ENCODE measurements at regions not wholly inside any gene's neighbourhood (a gene's known extent, or its start where the extent isn't known, plus 50 kb on each side); places are given as distances from the start of the nearest gene placed in this dataset.

GRCh38 chr15:36059596-36059995, 513.6 kb upstream of the DPH6 start:
- H3K27me3 Mint-ChIP-seq (ENCODE audit: low read depth, unreplicated experiment), result no peaks in the 10 kb centered on the region
- peaks cover under 1% of the 10 kb centered on the region for H3K9me3 Mint-ChIP-seq (ENCODE audit: unreplicated experiment)
- Histone ChIP-seq H2AFZ (ENCODE audit: low read depth, low read length) (no peak overlapping the region), H3K79me2 (ENCODE audit: insufficient read depth, low read length) (no peaks in the 10 kb centered on the region), H3K4me1 (ENCODE audit: insufficient read depth, low read length) (no peaks in the 10 kb centered on the region), H3K9ac (ENCODE audit: low read length) (no peak overlapping the region), H3K4me2 (ENCODE audit: low read length) (no peak overlapping the region), H3K36me3 (ENCODE audit: insufficient read depth, low read length) (no peaks in the 10 kb centered on the region), H3K27me3 (ENCODE audit: insufficient read depth, low read length) (no peaks in the 10 kb centered on the region), H4K20me1 (ENCODE audit: insufficient read depth, low read length) (no peaks in the 10 kb centered on the region), H3K9me3 (ENCODE audit: insufficient read depth, low read depth, low read length) (no peaks in the 10 kb centered on the region), H3K4me3 (ENCODE audit: insufficient read depth, low read depth, low read length) (no peak overlapping the region), H3K27ac (ENCODE audit: low read depth, low read length) (no peak overlapping the region)
- no peak overlapping the region for H3K27ac Mint-ChIP-seq (ENCODE audit: unreplicated experiment)
- DNase-seq (ENCODE audit: low read depth) (no peak), FAIRE-seq (no peak)
- no peak for TF ChIP-seq EZH2 (IDR thresholded peaks at IDR 0.05; ENCODE audit: insufficient read depth, low read length)
- TF ChIP-seq, protein P1, sequence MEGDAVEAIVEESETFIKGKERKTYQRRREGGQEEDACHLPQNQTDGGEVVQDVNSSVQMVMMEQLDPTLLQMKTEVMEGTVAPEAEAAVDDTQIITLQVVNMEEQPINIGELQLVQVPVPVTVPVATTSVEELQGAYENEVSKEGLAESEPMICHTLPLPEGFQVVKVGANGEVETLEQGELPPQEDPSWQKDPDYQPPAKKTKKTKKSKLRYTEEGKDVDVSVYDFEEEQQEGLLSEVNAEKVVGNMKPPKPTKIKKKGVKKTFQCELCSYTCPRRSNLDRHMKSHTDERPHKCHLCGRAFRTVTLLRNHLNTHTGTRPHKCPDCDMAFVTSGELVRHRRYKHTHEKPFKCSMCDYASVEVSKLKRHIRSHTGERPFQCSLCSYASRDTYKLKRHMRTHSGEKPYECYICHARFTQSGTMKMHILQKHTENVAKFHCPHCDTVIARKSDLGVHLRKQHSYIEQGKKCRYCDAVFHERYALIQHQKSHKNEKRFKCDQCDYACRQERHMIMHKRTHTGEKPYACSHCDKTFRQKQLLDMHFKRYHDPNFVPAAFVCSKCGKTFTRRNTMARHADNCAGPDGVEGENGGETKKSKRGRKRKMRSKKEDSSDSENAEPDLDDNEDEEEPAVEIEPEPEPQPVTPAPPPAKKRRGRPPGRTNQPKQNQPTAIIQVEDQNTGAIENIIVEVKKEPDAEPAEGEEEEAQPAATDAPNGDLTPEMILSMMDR (IDR thresholded peaks at IDR 0.05; ENCODE audit: insufficient read depth, low read depth, low read length), result no peak
- no peak overlapping the region for H3K4me3 Mint-ChIP-seq (ENCODE audit: unreplicated experiment)
- no peaks in the 10 kb centered on the region for H3K36me3 Mint-ChIP-seq (ENCODE audit: low read depth, unreplicated experiment)
- H3K4me1 Mint-ChIP-seq (ENCODE audit: low read depth, unreplicated experiment), result no peaks in the 10 kb centered on the region

DNA sequence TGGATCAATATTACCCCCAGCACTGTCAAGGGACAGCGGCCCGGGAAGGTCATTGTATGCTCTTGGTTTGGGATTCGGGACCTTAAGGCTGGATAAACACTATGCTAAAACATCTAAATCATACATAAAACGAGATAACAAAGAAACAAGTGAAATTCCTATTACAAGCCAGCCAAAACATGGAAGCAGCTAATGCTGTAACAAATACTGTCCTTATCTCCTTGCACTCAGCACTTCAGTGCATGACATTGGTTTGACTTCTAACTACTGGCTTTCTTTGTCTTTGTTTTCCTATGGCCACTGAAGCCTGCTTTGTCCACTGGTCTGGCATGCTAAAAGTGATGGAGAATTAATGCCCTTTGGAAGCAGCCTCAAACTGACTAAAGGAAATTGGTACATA, 516.4 kb upstream of the DPH6 start:
- Mint-ChIP-seq H3K4me1 (ENCODE audit: low read depth, unreplicated experiment) (no peaks in the 10 kb centered on the region), H3K4me3 (ENCODE audit: unreplicated experiment) (no peak overlapping the region), H3K9me3 (ENCODE audit: unreplicated experiment) (peaks cover 2% of the 10 kb centered on the region), H3K27me3 (ENCODE audit: low read depth, unreplicated experiment) (no peaks in the 10 kb centered on the region), H3K36me3 (ENCODE audit: low read depth, unreplicated experiment) (no peaks in the 10 kb centered on the region), H3K27ac (ENCODE audit: unreplicated experiment) (no peak overlapping the region)
- FAIRE-seq, result no peak
- Histone ChIP-seq H4K20me1 (ENCODE audit: insufficient read depth, low read length) (no peaks in the 10 kb centered on the region), H3K79me2 (ENCODE audit: insufficient read depth, low read length) (no peaks in the 10 kb centered on the region), H2AFZ (ENCODE audit: low read depth, low read length) (no peak overlapping the region), H3K4me3 (ENCODE audit: insufficient read depth, low read depth, low read length) (no peak overlapping the region), H3K9me3 (ENCODE audit: insufficient read depth, low read depth, low read length) (peaks cover 2% of the 10 kb centered on the region), H3K9ac (ENCODE audit: low read length) (no peak overlapping the region), H3K27me3 (ENCODE audit: insufficient read depth, low read length) (no peaks in the 10 kb centered on the region), H3K4me2 (ENCODE audit: low read length) (no peak overlapping the region), H3K36me3 (ENCODE audit: insufficient read depth, low read length) (no peaks in the 10 kb centered on the region), H3K4me1 (ENCODE audit: insufficient read depth, low read length) (no peaks in the 10 kb centered on the region), H3K27ac (ENCODE audit: low read depth, low read length) (no peak overlapping the region)
- TF ChIP-seq, protein P1 (IDR thresholded peaks at IDR 0.05; ENCODE audit: insufficient read depth, low read depth, low read length), result no peak
- TF ChIP-seq EZH2 (IDR thresholded peaks at IDR 0.05; ENCODE audit: insufficient read depth, low read length), result no peak
- no peak for DNase-seq (ENCODE audit: low read depth)

DNA sequence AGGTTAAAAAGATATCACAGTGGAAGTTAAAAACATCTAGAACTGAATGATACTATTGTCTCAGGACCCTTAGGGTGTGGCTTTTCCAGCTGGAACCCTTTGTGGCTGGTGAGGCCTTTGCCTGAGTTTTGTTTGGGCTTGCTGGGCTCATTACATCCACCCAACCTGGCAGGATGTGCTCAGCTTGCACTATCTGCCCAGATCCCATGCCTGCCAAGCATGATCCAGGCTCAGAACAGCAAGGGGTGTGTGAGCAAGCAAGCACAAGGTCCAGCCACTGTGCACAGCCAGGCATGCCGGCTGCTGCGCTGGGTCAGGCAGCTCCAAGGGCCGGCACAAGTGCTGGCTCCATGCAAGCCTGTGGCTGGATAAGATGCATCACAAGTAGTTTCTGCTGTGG, 512.7 kb upstream of the CDIN1 start:
- peaks cover 5% of the 10 kb centered on the region for H3K9me3 ChIP-seq (ENCODE audit: insufficient read depth, low read depth, low read length)
- no peak overlapping the region for H3K4me2 ChIP-seq (ENCODE audit: low read length)
- H4K20me1 ChIP-seq (ENCODE audit: insufficient read depth, low read length), result no peaks in the 10 kb centered on the region
- Mint-ChIP-seq H3K4me3 (ENCODE audit: unreplicated experiment) (no peak overlapping the region), H3K27ac (ENCODE audit: unreplicated experiment) (no peak overlapping the region), H3K4me1 (ENCODE audit: low read depth, unreplicated experiment) (no peaks in the 10 kb centered on the region), H3K27me3 (ENCODE audit: low read depth, unreplicated experiment) (no peaks in the 10 kb centered on the region), H3K36me3 (ENCODE audit: low read depth, unreplicated experiment) (no peaks in the 10 kb centered on the region), H3K9me3 (ENCODE audit: unreplicated experiment) (peaks cover 2% of the 10 kb centered on the region)
- FAIRE-seq (no peak), DNase-seq (ENCODE audit: low read depth) (no peak)
- no peak for TF ChIP-seq EZH2 (IDR thresholded peaks at IDR 0.05; ENCODE audit: insufficient read depth, low read length)
- TF ChIP-seq, protein P1 (IDR thresholded peaks at IDR 0.05; ENCODE audit: insufficient read depth, low read depth, low read length), result no peak
- no peak overlapping the region for H2AFZ ChIP-seq (ENCODE audit: low read depth, low read length)
- no peaks in the 10 kb centered on the region for H3K4me1 ChIP-seq (ENCODE audit: insufficient read depth, low read length)
- H3K36me3 ChIP-seq (ENCODE audit: insufficient read depth, low read length), result no peaks in the 10 kb centered on the region
- H3K79me2 ChIP-seq (ENCODE audit: insufficient read depth, low read length), result no peaks in the 10 kb centered on the region
- no peak overlapping the region for H3K9ac ChIP-seq (ENCODE audit: low read length)
- no peak overlapping the region for H3K4me3 ChIP-seq (ENCODE audit: insufficient read depth, low read depth, low read length)
- H3K27ac ChIP-seq (ENCODE audit: low read depth, low read length), result no peak overlapping the region
- H3K27me3 ChIP-seq (ENCODE audit: insufficient read depth, low read length), result no peaks in the 10 kb centered on the region

Data from astrocyte (in vitro differentiated cells and primary cell).